ENCODE measurements at regions not wholly inside any gene's neighbourhood (a gene's known extent, or its start where the extent isn't known, plus 50 kb on each side); places are given as distances from the start of the nearest gene placed in this dataset.

DNA sequence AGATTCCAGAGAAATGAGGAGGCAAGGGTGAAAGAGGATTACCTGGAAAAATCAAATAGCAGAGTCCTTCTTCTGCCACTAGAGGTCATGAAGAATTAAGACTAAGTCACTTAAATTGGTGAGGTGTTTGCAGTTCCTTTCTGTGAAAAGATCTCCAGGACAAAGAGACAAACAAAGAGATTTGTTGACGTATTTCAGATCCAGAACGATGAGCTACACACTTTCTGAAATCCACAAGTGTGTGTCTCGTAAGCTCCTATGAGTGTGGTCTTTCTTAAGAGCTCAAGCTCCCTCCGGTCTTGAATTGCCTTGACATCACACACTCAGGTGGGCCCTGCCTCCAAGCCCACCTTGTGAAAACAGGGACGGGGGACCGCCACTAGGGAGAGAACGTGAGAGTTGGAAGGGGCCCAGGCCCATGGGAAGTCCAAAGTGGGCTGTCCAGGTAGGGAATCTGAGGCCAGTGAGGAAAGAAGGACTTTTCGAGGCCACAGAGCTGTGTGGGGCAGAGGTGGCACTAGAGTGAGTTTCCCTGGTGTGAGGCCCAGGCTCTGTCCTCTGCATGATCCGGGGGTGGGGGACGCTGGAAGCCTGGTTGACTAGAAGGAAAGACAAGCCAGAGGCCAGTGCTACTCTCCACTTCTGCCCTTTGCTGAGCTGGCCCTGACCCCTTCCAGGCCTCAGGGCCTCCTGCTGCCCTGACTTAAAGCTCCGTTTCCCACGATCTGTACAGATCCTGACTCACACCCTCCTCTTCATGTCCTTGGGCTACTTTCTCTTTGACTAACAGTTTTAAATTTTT lies 168.1 kb upstream of the NCK2 start:
- DNase-seq (ENCODE audit: low spot score): no peak
- Histone ChIP-seq H3K4me1 (replicated peaks) (no peaks in the 10 kb centered on the region), H3K9me3 (no peaks in the 10 kb centered on the region), H3K27ac (no peak overlapping the region), H3K4me3 (no peak overlapping the region), H3K27me3 (replicated peaks; ENCODE audit: insufficient read depth) (no peaks in the 10 kb centered on the region), H3K36me3 (no peaks in the 10 kb centered on the region)
- peak in 3 of 4 experiments; percentile 54 to 69 (median 63) for TF ChIP-seq CTCF (IDR thresholded peaks at IDR 0.05)
- no peak for TF ChIP-seq POLR2A (IDR thresholded peaks at IDR 0.05)
- 53% methylated on average over 12 of the region's 12 CpGs for WGBS
- intact Hi-C loops (cut with DNase I): loop anchor here (5.0 kb wide), 1 partner anchor 521 kb away; no protein-coding TSS in a partner anchor

DNA sequence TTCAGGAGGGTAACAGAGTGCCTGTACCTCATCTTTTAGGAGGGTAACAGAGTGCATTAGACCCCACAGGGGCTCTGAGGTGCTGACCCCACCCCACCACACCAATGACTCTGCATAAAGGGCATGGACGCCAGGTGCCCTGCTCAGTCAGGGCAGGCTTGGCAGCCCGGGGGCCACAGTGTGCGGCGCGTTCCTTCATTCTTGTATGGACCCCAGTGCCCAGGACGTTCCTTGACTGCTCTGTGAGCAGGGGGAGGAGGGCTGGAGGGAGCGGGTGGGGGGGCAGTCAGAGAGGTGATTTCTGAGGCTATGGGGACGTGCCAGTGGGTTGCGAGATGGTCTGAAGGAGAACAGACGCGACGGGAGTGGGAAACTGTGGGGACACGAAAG lies 168.7 kb upstream of the NCK2 start:
- intact Hi-C loops (cut with DNase I): loop anchor here (5.0 kb wide), 1 partner anchor 521 kb away; no protein-coding TSS in a partner anchor

GRCh38 chr2:105575499-105576025 lies 169.2 kb upstream of the NCK2 start:
- no peak for TF ChIP-seq POLR2A (IDR thresholded peaks at IDR 0.05)
- TF ChIP-seq CTCF (IDR thresholded peaks at IDR 0.05): no peak
- no peak for TF ChIP-seq POLR2AphosphoS5 (IDR thresholded peaks at IDR 0.05)
- H3K27ac ChIP-seq: no peak overlapping the region
- no peak for DNase-seq (ENCODE audit: low spot score)
- no peaks in the 10 kb centered on the region for H3K27me3 ChIP-seq (replicated peaks; ENCODE audit: insufficient read depth)
- H3K9me3 ChIP-seq: no peaks in the 10 kb centered on the region
- H3K4me3 ChIP-seq: no peak overlapping the region
- no peaks in the 10 kb centered on the region for H3K36me3 ChIP-seq
- intact Hi-C loops (cut with DNase I): loop anchor here (5.0 kb wide), 1 partner anchor 522 kb away; no protein-coding TSS in a partner anchor
- 53% methylated on average over 9 of the region's 9 CpGs for WGBS
- H3K4me1 ChIP-seq (replicated peaks): no peaks in the 10 kb centered on the region

More for the DNA sequence above, 168.7 kb upstream of the NCK2 start:
- H3K4me1 ChIP-seq (replicated peaks): no peaks in the 10 kb centered on the region
- H3K27ac ChIP-seq: no peak overlapping the region
- H3K36me3 ChIP-seq: no peaks in the 10 kb centered on the region
- no peaks in the 10 kb centered on the region for H3K27me3 ChIP-seq (replicated peaks; ENCODE audit: insufficient read depth)
- no peak overlapping the region for H3K4me3 ChIP-seq
- TF ChIP-seq CTCF (IDR thresholded peaks at IDR 0.05) (no peak), POLR2A (IDR thresholded peaks at IDR 0.05) (no peak), POLR2AphosphoS5 (IDR thresholded peaks at IDR 0.05) (no peak)
- DNase-seq (ENCODE audit: low spot score): no peak
- H3K9me3 ChIP-seq: no peaks in the 10 kb centered on the region
- 45% methylated on average over 13 of the region's 13 CpGs for WGBS

DNA sequence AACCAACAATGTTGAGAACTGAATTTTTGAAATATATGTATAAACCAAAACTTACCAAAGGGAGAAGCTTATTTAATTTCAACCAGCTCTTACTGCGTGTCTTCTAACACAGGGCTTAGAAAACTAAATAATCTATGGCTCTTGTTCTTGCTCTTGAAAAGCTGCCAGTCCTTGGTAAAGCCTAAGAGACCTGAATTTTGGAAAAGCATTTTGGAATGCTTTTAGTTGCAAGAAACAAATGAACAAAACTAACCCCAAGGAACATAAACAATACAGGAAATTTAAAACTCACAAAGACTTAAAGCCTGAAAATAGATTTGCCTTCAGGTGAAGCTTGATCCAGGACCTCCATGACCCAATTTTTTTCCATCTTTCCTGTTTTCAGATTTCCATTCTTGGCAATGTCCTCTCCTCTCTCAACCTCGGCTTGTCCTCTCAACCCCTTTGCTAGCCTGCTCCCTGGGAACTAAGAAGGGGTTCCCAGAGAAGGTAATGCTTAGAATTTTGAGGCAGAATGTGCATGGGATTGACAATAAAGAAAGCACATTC lies 169.8 kb upstream of the NCK2 start:
- intact Hi-C loops (cut with DNase I): loop anchor here (5.0 kb wide), 1 partner anchor 522 kb away; no protein-coding TSS in a partner anchor
- WGBS: 91% methylated on average over 2 of the region's 2 CpGs
- Histone ChIP-seq H3K4me1 (replicated peaks) (no peaks in the 10 kb centered on the region), H3K4me3 (no peak overlapping the region), H3K27me3 (replicated peaks; ENCODE audit: insufficient read depth) (no peaks in the 10 kb centered on the region), H3K27ac (no peak overlapping the region), H3K36me3 (no peaks in the 10 kb centered on the region), H3K9me3 (no peaks in the 10 kb centered on the region)
- TF ChIP-seq POLR2AphosphoS5 (IDR thresholded peaks at IDR 0.05): no peak
- TF ChIP-seq POLR2A (IDR thresholded peaks at IDR 0.05): no peak
- no peak for TF ChIP-seq CTCF (IDR thresholded peaks at IDR 0.05)
- DNase-seq (ENCODE audit: low spot score): no peak
